NCI-H748 (cell line): ENCODE measurements at regions not wholly inside any gene's neighbourhood (a gene's known extent, or its start where the extent isn't known, plus 50 kb on each side); places are given as distances from the start of the nearest gene placed in this dataset.
"Not testable (repeated sequence)": the region's sequence is repeated elsewhere in the genome, so short reads cannot be mapped to it uniquely, and the experiment has no call there.

ENCODE experiments used
- DNase-seq: peaks from one replicate; lab custom pipeline; 2025; ENCODE audit not compliant: unreplicated experiment; lab: John Stamatoyannopoulos, UW

- no peak for DNase-seq
Observed at GRCh38 chr10:130968511-130968910, 343.0 kb downstream of the TCERG1L start.

- DNase-seq, result no peak
Observed at GRCh38 chr10:130968964-130969363, 342.6 kb downstream of the TCERG1L start.

GRCh38 chr10:130969700-130970099 is 341.8 kb downstream of the TCERG1L start:
- no peak for DNase-seq

GRCh38 chr10:130970341-130971122 is 341.0 kb downstream of the TCERG1L start:
- DNase-seq, result no peak

GRCh38 chr10:130971123-130971435 is 340.4 kb downstream of the TCERG1L start:
- no peak for DNase-seq

- DNase-seq, result no peak
Observed at GRCh38 chr10:130973127-130973839, 338.2 kb downstream of the TCERG1L start.

- no peak for DNase-seq
Observed at GRCh38 chr10:130974166-130974565, 337.4 kb downstream of the TCERG1L start.

GRCh38 chr10:130975351-130975750 is 336.2 kb downstream of the TCERG1L start:
- not testable (repeated sequence) for DNase-seq

GRCh38 chr10:130982802-130983201 is 328.7 kb downstream of the TCERG1L start:
- no peak for DNase-seq

- DNase-seq, result no peak
Observed at GRCh38 chr10:130983749-130984148, 327.8 kb downstream of the TCERG1L start.

GRCh38 chr10:130984686-130985085 is 326.8 kb downstream of the TCERG1L start:
- no peak for DNase-seq

- DNase-seq, result no peak
Observed at GRCh38 chr10:130985158-130985753, 326.3 kb downstream of the TCERG1L start.

GRCh38 chr10:130986846-130987245 is 324.7 kb downstream of the TCERG1L start:
- DNase-seq, result peak; percentile 79

GRCh38 chr10:130987401-130987800 is 324.1 kb downstream of the TCERG1L start:
- DNase-seq, result no peak

- peak; percentile 61 for DNase-seq
Observed at GRCh38 chr10:130989670-130990232, 321.8 kb downstream of the TCERG1L start.

- peak; percentile 85 for DNase-seq
Observed at GRCh38 chr10:130990486-130990885, 321.0 kb downstream of the TCERG1L start.

GRCh38 chr10:130992802-130993523 is 318.6 kb downstream of the TCERG1L start:
- DNase-seq, result no peak

GRCh38 chr10:130993612-130994011 is 317.9 kb downstream of the TCERG1L start:
- DNase-seq, result no peak

GRCh38 chr10:130994191-130994590 is 317.3 kb downstream of the TCERG1L start:
- DNase-seq, result no peak

- DNase-seq, result no peak
Observed at GRCh38 chr10:130994845-130995244, 316.7 kb downstream of the TCERG1L start.
